ENCODE measurements at regions not wholly inside any gene's neighbourhood (a gene's known extent, or its start where the extent isn't known, plus 50 kb on each side); places are given as distances from the start of the nearest gene placed in this dataset.

GRCh38 chr16:11439790-11440656 lies 94.8 kb downstream of the RMI2 start (continued):
- peak; percentile 31 for TF ChIP-seq ZSCAN21 (CRISPR knock-in tag; IDR thresholded peaks at IDR 0.05; ENCODE audit: borderline replicate concordance)

GRCh38 chr16:11440657-11441012 lies 95.4 kb downstream of the RMI2 start:
- H3K9ac ChIP-seq (ENCODE audit: insufficient read depth, low read depth, low read length) = no peak overlapping the region
- peaks cover 0 to 7% of the 10 kb centered on the region in 2 experiments; a peak in 1 of 5 replicates for H3K27me3 ChIP-seq (ENCODE audit: control insufficient read depth in 1 of 2, insufficient read depth in 2 of 2, low read length in 2 of 2)
- H4K20me1 ChIP-seq (ENCODE audit: insufficient read depth, low read length) = no peaks in the 10 kb centered on the region
- DNase-seq (ENCODE audit: low spot score) (no peak), ATAC-seq (no peak), FAIRE-seq (no peak)
- 69% methylated on average over 7 of the region's 7 CpGs for WGBS (ENCODE audit: low lambda C conversion rate)
- ChIA-PET POLR2A (interaction anchor here (0.9 kb wide), 1 partner anchor 9 kb away, joined by 3 read pairs; no protein-coding TSS in a partner anchor), CTCF (ENCODE audit: low intra/inter-chr PET ratio, low total read pairs) (no interaction called here)
- H3K36me3 ChIP-seq (replicated peaks in 1 of 2; ENCODE audit: control insufficient read depth in 1 of 2, insufficient read depth in 2 of 2, low read length in 2 of 2) = no peaks in the 10 kb centered on the region
- in situ Hi-C loops (cut with HindIII; ENCODE audit: extremely low pct_ligation_motif_present, low pct_unique_long_range_greater_than_20kb) = no loop called here
- BruUV-seq (replicated peaks) = no TSS peak
- peak overlapping the region; percentile 1 for H2AFZ ChIP-seq (ENCODE audit: low read length)
- no peak overlapping the region for H3K4me2 ChIP-seq (ENCODE audit: low read depth, low read length)
- no peaks in the 10 kb centered on the region for H3K79me2 ChIP-seq (ENCODE audit: insufficient read depth, low read length)
- 0 out of 2 replicates have a peak, but pooled peaks cover 5% of the 10 kb centered on the region for H3K4me1 ChIP-seq (ENCODE audit: insufficient read depth, low read length)
- H3K9me3 ChIP-seq (ENCODE audit: low read length) = peaks cover 12% of the 10 kb centered on the region
- intact Hi-C loops (cut with micrococcal nuclease; ENCODE audit: unreplicated experiment) = no loop called here
- H3K27ac ChIP-seq (ENCODE audit: extremely low read length, insufficient read depth, low read length) = no peak overlapping the region
- no peak overlapping the region for H3K4me3 ChIP-seq (replicated peaks in 1 of 3; ENCODE audit: insufficient read depth in 1 of 3, low read depth in 2 of 3, low read length in 3 of 3)
- TF ChIP-seq ZNF557 (CRISPR knock-in tag; IDR thresholded peaks at IDR 0.05) (no peak), ZNF691 (CRISPR knock-in tag; IDR thresholded peaks at IDR 0.05; ENCODE audit: borderline replicate concordance, low read depth) (no peak), TBX2 (CRISPR knock-in tag; IDR thresholded peaks at IDR 0.05; ENCODE audit: borderline replicate concordance) (0 out of 2 replicates have a peak, but pooled peaks have one; percentile 30), ZNF768 (CRISPR knock-in tag; IDR thresholded peaks at IDR 0.05) (no peak), ASH2L (IDR thresholded peaks at IDR 0.05; ENCODE audit: insufficient read length, low read depth, low read length) (no peak), PLSCR1 (CRISPR knock-in tag; IDR thresholded peaks at IDR 0.05; ENCODE audit: borderline replicate concordance) (no peak), RAD51 (IDR thresholded peaks at IDR 0.05; ENCODE audit: borderline replicate concordance) (no peak), ZFY (CRISPR knock-in tag; IDR thresholded peaks at IDR 0.05) (no peak), ZNF138 (CRISPR knock-in tag; IDR thresholded peaks at IDR 0.05; ENCODE audit: low read depth) (no peak), ZNF24 (IDR thresholded peaks at IDR 0.05) (no peak), ZNF891 (CRISPR knock-in tag; IDR thresholded peaks at IDR 0.05) (0 out of 2 replicates have a peak, but pooled peaks have one; percentile 50), ZNF362 (CRISPR knock-in tag; IDR thresholded peaks at IDR 0.05; ENCODE audit: borderline replicate concordance) (no peak), ZNF614 (CRISPR knock-in tag; IDR thresholded peaks at IDR 0.05; ENCODE audit: borderline replicate concordance) (no peak), PHF20 (CRISPR knock-in tag; IDR thresholded peaks at IDR 0.05) (0 out of 2 replicates have a peak, but pooled peaks have one; percentile 12), ZNF850 (CRISPR knock-in tag; conservative IDR thresholded peaks at IDR 0.05) (no peak), ZNF496 (CRISPR knock-in tag; IDR thresholded peaks at IDR 0.05; ENCODE audit: insufficient replicate concordance) (no peak)
- TF ChIP-seq, protein P1, sequence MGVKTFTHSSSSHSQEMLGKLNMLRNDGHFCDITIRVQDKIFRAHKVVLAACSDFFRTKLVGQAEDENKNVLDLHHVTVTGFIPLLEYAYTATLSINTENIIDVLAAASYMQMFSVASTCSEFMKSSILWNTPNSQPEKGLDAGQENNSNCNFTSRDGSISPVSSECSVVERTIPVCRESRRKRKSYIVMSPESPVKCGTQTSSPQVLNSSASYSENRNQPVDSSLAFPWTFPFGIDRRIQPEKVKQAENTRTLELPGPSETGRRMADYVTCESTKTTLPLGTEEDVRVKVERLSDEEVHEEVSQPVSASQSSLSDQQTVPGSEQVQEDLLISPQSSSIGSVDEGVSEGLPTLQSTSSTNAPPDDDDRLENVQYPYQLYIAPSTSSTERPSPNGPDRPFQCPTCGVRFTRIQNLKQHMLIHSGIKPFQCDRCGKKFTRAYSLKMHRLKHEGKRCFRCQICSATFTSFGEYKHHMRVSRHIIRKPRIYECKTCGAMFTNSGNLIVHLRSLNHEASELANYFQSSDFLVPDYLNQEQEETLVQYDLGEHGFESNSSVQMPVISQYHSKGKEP (CRISPR knock-in tag; IDR thresholded peaks at IDR 0.05) = no peak

Measured in HepG2 (cell line).